Pancreas (tissue), 10 donors: ENCODE measurements at regions not wholly inside any gene's neighbourhood (a gene's known extent, or its start where the extent isn't known, plus 50 kb on each side); places are given as distances from the start of the nearest gene placed in this dataset.

Experiments used
- ATAC-seq, 4 donors: fragments of 200-7000 bp; cut with Tn5 transposase; one replicate each; pipeline versions ENCODE4 v1.8.0 to v1.9.1; 2020; ENCODE audit warnings: mild to moderate bottlenecking in 4 of 4, moderate library complexity in 4 of 4
- DNase-seq, 6 donors: peaks; one replicate each; pipeline ENCODE4 v3.0.0-alpha.2; 2020
- FAIRE-seq: peaks from 2 replicates; lab custom pipeline; 2012; peaks lifted over from hg19 to GRCh38; lab: Jason Lieb, UNC
- H3K27ac ChIP-seq, 4 donors: fragments of 200-600 bp; sonication (generic); 1 replicate in 3 of 4; 2 replicates in 1 of 4; pipeline versions ENCODE4 v1.5.0 to v1.8.0; 2020
- H3K27me3 ChIP-seq, 4 donors: fragments of 200-600 bp; one replicate each; pipeline ENCODE4 v1.8.0; 2021
- H3K36me3 ChIP-seq, 3 donors: fragments of 200-600 bp; sonication (generic) in 1 of 3; one replicate each; pipeline versions ENCODE4 v1.5.0 to v1.8.0; 2020 to 2021
- H3K4me1 ChIP-seq, 3 donors: fragments of 200-600 bp; one replicate each; pipeline ENCODE4 v1.8.0; 2021
- H3K4me3 ChIP-seq, 4 donors: fragments of 200-600 bp; sonication (generic) in 2 of 4; one replicate each; pipeline versions ENCODE4 v1.5.0 to v1.8.0; 2020 to 2021
- H3K9me3 ChIP-seq, 4 donors: fragments of 200-600 bp; one replicate each; pipeline ENCODE4 v1.8.0; 2021
- CTCF ChIP-seq, 4 donors: fragments of 200-600 bp; sonication (generic) in 3 of 4; IDR thresholded peaks; one replicate each; pipeline versions ENCODE4 v1.5.0 to v1.8.0; 2021; ENCODE audit warnings: antibody characterized with exemption in 4 of 4
- WGBS, 2 donors: extraction: QIAGEN DNeasy Blood & Tissue Kit; methylation state at CpG; one replicate each; pipeline ENCODE4 v1.1.7; 2013; 5-methylcytosine and 5-hydroxymethylcytosine counted together
- intact Hi-C, 3 donors: fragments of 100-400 bp; cut with DNase I; formaldehyde crosslinking; loops; one replicate each; pipeline versions ENCODE4 v1.11.1 to v1.14.2; 2022
- donor health status: healthy with polysubstance abuse.
- donor health status: DM: no; HTN: no; CAD: no; lungs with moderate emphysema.
- donor health status: DM: no; HTN: no; CAD: no.
- donor health status: control.
- donor health status: control.
- donor health status: Bipolar disorder and iron deficiency.
- donor health status: DM: yes; HTN: yes; CAD: no.
- donor health status: DM: no; HTN: no; CAD: no.
- donor health status: DM: no; HTN: no; CAD: no.
- donor health status: DM: yes; HTN: yes; CAD: no.

- DNase-seq = no peak
- no peaks in the 10 kb centered on the region for H3K36me3 ChIP-seq
- no peaks in the 10 kb centered on the region for H3K4me1 ChIP-seq
- H3K4me3 ChIP-seq = no peak overlapping the region
- no peaks in the 10 kb centered on the region for H3K27me3 ChIP-seq
- no peak for ATAC-seq
- intact Hi-C loops = no loop called here
- no peak overlapping the region for H3K27ac ChIP-seq
- 62 to 67% methylated on average over 12 of the region's 12 CpGs for WGBS, 2 donors
- no peak for FAIRE-seq
- H3K9me3 ChIP-seq = no peaks in the 10 kb centered on the region
- no peak for TF ChIP-seq CTCF (IDR thresholded peaks at IDR 0.05)
Observed at GRCh38 chr4:186481998-186482790, 73.2 kb downstream of the MTNR1A start.

- H3K4me1 ChIP-seq = no peaks in the 10 kb centered on the region
Observed at GRCh38 chr4:186475202-186475601, 80.2 kb downstream of the MTNR1A start.

GRCh38 chr4:186473933-186474332, 81.4 kb downstream of the MTNR1A start:
- intact Hi-C loops = loop anchor here in 1 of 3 donors (10.0 kb wide), 1 partner anchor 111 kb away; no protein-coding TSS in a partner anchor
- H3K4me1 ChIP-seq = no peaks in the 10 kb centered on the region
- H3K4me3 ChIP-seq = no peak overlapping the region
- ATAC-seq (no peak), FAIRE-seq (no peak), DNase-seq (no peak)
- H3K9me3 ChIP-seq = no peaks in the 10 kb centered on the region
- 27 to 65% methylated on average over 6 of the region's 6 CpGs for WGBS, 2 donors
- H3K27ac ChIP-seq = no peak overlapping the region
- no peaks in the 10 kb centered on the region for H3K36me3 ChIP-seq
- no peak for TF ChIP-seq CTCF (IDR thresholded peaks at IDR 0.05)
- no peaks in the 10 kb centered on the region for H3K27me3 ChIP-seq

More at GRCh38 chr4:186475202-186475601, 80.2 kb downstream of the MTNR1A start:
- DNase-seq = no peak
- Histone ChIP-seq H3K9me3 (no peaks in the 10 kb centered on the region), H3K36me3 (no peaks in the 10 kb centered on the region), H3K4me3 (no peak overlapping the region), H3K27me3 (no peaks in the 10 kb centered on the region), H3K27ac (no peak overlapping the region)
- intact Hi-C loops = loop anchor here in 1 of 3 donors (10.0 kb wide), 1 partner anchor 110 kb away; no protein-coding TSS in a partner anchor
- 57 to 63% methylated on average over 1 of the region's 1 CpG for WGBS, 2 donors
- ATAC-seq = no peak
- no peak for FAIRE-seq
- no peak for TF ChIP-seq CTCF (IDR thresholded peaks at IDR 0.05)

GRCh38 chr4:186472948-186473347, 82.4 kb downstream of the MTNR1A start:
- Histone ChIP-seq H3K36me3 (no peaks in the 10 kb centered on the region), H3K27me3 (no peaks in the 10 kb centered on the region), H3K27ac (no peak overlapping the region), H3K4me3 (no peak overlapping the region), H3K4me1 (no peaks in the 10 kb centered on the region), H3K9me3 (no peaks in the 10 kb centered on the region)
- DNase-seq = no peak
- peak; percentile 41 for FAIRE-seq
- WGBS, 2 donors = 19 to 29% methylated on average over 4 of the region's 4 CpGs
- ATAC-seq = peak in 2 of 4 donors; percentile 53 to 59
- intact Hi-C loops = loop anchor here in 1 of 3 donors (10.0 kb wide), 1 partner anchor 112 kb away; no protein-coding TSS in a partner anchor
- TF ChIP-seq CTCF (IDR thresholded peaks at IDR 0.05) = peak; percentile 10 to 46 (median 37)

GRCh38 chr4:186471441-186471840, 83.9 kb downstream of the MTNR1A start:
- WGBS, 2 donors = 57 to 77% methylated on average over 3 of the region's 3 CpGs
- intact Hi-C loops = loop anchor here in 1 of 3 donors (10.0 kb wide), 1 partner anchor 113 kb away; no protein-coding TSS in a partner anchor
- Histone ChIP-seq H3K9me3 (no peaks in the 10 kb centered on the region), H3K36me3 (no peaks in the 10 kb centered on the region), H3K4me3 (no peak overlapping the region), H3K27me3 (no peaks in the 10 kb centered on the region), H3K4me1 (no peaks in the 10 kb centered on the region), H3K27ac (no peak overlapping the region)
- DNase-seq (no peak), FAIRE-seq (no peak), ATAC-seq (no peak)
- TF ChIP-seq CTCF (IDR thresholded peaks at IDR 0.05) = no peak
